ENCODE measurements at regions not wholly inside any gene's neighbourhood (a gene's known extent, or its start where the extent isn't known, plus 50 kb on each side); places are given as distances from the start of the nearest gene placed in this dataset.
A peak's percentile ranks its signal among the peaks of the same experiment; 100 is the strongest.

DNA sequence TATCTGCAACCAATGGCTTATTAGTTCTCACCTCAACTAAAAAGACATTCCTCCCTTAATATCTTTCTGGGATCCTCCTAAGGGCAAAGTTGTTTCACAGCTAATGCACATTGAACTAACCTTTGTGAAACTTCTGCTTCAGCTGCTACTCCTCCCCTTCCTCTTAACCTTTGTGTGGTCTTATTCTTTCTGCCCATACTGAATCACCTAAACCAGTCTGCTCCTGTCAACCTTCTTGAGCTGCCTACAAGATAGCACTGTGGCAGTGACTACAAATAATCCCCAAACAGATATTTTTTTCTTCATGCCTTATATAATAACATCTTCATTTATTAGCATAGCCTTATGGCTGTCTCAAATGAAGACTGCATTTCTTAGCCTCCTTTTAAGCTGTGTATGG lies 1077.4 kb upstream of the ATXN7L3B start:
- no peaks in the 10 kb centered on the region for H3K9me3 ChIP-seq (ENCODE audit: low read depth, low read length, poor library complexity, severe bottlenecking)
- CTCF ChIA-PET, result no interaction called here

DNA sequence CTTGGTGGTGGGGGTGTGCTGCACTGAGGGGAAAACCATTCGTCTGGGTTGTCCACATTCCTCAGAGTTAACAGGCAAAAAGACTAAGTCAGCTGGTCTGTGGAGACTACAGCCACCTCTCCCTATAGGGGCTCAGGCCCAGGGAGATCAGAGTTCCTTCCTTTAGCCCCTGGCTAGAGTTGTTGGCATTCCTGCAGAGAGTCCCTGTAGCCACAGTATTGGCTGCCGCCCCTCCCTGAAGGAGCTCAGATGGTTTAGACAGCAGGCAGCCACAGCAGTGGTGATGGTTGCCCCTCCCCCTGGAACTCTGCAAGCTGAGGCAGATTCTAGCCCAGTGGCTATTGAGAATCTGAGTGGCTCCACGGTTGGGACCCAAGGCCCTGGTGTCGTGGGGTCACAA lies 1072.5 kb upstream of the ATXN7L3B start:
- ChIA-PET CTCF (no interaction called here), POLR2A (ENCODE audit: low non-redundant PET) (no interaction called here)
- H3K4me1 ChIP-seq (ENCODE audit: insufficient read depth, low read length, poor library complexity, severe bottlenecking), result no peaks in the 10 kb centered on the region
- no peak for DNase-seq (ENCODE audit: low spot score)
- no peak overlapping the region for H3K27ac ChIP-seq (ENCODE audit: low read depth, low read length, poor library complexity, severe bottlenecking)
- no peaks in the 10 kb centered on the region for H3K9me3 ChIP-seq (ENCODE audit: low read depth, low read length, poor library complexity, severe bottlenecking)
- H3K4me3 ChIP-seq (ENCODE audit: low read depth, low read length, poor library complexity, severe bottlenecking), result no peak overlapping the region
- no TSS peak for BruUV-seq (replicated peaks)
- H3K27me3 ChIP-seq (replicated peaks; ENCODE audit: insufficient read depth, low read depth, low read length, poor library complexity), result no peaks in the 10 kb centered on the region
- TF ChIP-seq, protein P1, sequence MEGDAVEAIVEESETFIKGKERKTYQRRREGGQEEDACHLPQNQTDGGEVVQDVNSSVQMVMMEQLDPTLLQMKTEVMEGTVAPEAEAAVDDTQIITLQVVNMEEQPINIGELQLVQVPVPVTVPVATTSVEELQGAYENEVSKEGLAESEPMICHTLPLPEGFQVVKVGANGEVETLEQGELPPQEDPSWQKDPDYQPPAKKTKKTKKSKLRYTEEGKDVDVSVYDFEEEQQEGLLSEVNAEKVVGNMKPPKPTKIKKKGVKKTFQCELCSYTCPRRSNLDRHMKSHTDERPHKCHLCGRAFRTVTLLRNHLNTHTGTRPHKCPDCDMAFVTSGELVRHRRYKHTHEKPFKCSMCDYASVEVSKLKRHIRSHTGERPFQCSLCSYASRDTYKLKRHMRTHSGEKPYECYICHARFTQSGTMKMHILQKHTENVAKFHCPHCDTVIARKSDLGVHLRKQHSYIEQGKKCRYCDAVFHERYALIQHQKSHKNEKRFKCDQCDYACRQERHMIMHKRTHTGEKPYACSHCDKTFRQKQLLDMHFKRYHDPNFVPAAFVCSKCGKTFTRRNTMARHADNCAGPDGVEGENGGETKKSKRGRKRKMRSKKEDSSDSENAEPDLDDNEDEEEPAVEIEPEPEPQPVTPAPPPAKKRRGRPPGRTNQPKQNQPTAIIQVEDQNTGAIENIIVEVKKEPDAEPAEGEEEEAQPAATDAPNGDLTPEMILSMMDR (conservative IDR thresholded peaks at IDR 0.05; ENCODE audit: low read depth, low read length), result no peak
- TF ChIP-seq EZH2 (IDR thresholded peaks at IDR 0.05; ENCODE audit: borderline replicate concordance, low read depth, low read length, poor library complexity, severe bottlenecking), result no peak
- intact Hi-C loops (cut with micrococcal nuclease; ENCODE audit: unreplicated experiment), result no loop called here
- H3K36me3 ChIP-seq (ENCODE audit: insufficient read depth, low read length, poor library complexity, severe bottlenecking), result no peaks in the 10 kb centered on the region

More for the DNA sequence above, 1077.4 kb upstream of the ATXN7L3B start:
- no TSS peak for BruUV-seq (replicated peaks)
- no peak overlapping the region for H3K4me3 ChIP-seq (ENCODE audit: low read depth, low read length, poor library complexity, severe bottlenecking)
- POLR2A ChIA-PET (ENCODE audit: low non-redundant PET), result no interaction called here
- H3K27ac ChIP-seq (ENCODE audit: low read depth, low read length, poor library complexity, severe bottlenecking), result no peak overlapping the region
- TF ChIP-seq, protein P1 (conservative IDR thresholded peaks at IDR 0.05; ENCODE audit: low read depth, low read length), result no peak
- TF ChIP-seq EZH2 (IDR thresholded peaks at IDR 0.05; ENCODE audit: borderline replicate concordance, low read depth, low read length, poor library complexity, severe bottlenecking), result no peak
- no peaks in the 10 kb centered on the region for H3K27me3 ChIP-seq (replicated peaks; ENCODE audit: insufficient read depth, low read depth, low read length, poor library complexity)
- no peaks in the 10 kb centered on the region for H3K4me1 ChIP-seq (ENCODE audit: insufficient read depth, low read length, poor library complexity, severe bottlenecking)
- no peak for DNase-seq (ENCODE audit: low spot score)
- intact Hi-C loops (cut with micrococcal nuclease; ENCODE audit: unreplicated experiment), result no loop called here
- no peaks in the 10 kb centered on the region for H3K36me3 ChIP-seq (ENCODE audit: insufficient read depth, low read length, poor library complexity, severe bottlenecking)

DNA sequence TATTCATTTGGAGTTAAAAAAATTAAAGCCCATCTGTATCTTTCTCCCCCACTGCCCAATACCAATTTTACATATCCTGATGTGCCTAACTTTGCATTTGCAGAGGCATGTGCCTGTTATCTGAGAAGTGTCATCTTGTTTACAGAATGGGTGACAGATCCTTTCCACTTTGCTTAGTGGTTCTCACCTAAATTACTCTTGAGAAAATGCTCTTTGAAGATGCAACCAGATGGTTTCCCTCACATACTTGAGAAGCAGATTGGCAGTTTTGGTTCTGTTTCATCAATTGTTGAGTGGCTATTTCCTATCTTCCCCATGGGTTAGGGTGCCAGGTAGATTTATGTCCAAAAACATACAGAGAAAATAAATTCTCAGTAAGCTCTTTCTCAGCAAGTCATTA lies 1051.4 kb upstream of the ATXN7L3B start:
- Histone ChIP-seq H3K9me3 (ENCODE audit: low read depth, low read length, poor library complexity, severe bottlenecking) (no peaks in the 10 kb centered on the region), H3K27me3 (replicated peaks; ENCODE audit: insufficient read depth, low read depth, low read length, poor library complexity) (no peaks in the 10 kb centered on the region), H3K36me3 (ENCODE audit: insufficient read depth, low read length, poor library complexity, severe bottlenecking) (no peaks in the 10 kb centered on the region), H3K4me1 (ENCODE audit: insufficient read depth, low read length, poor library complexity, severe bottlenecking) (peaks cover 4% of the 10 kb centered on the region), H3K4me3 (ENCODE audit: low read depth, low read length, poor library complexity, severe bottlenecking) (no peak overlapping the region), H3K27ac (ENCODE audit: low read depth, low read length, poor library complexity, severe bottlenecking) (no peak overlapping the region)
- BruUV-seq (replicated peaks), result no TSS peak
- POLR2A ChIA-PET (ENCODE audit: low non-redundant PET), result no interaction called here
- peak; percentile 17 for DNase-seq (ENCODE audit: low spot score)
- TF ChIP-seq EZH2 (IDR thresholded peaks at IDR 0.05; ENCODE audit: borderline replicate concordance, low read depth, low read length, poor library complexity, severe bottlenecking), result no peak
- TF ChIP-seq, protein P1 (conservative IDR thresholded peaks at IDR 0.05; ENCODE audit: low read depth, low read length), result no peak
- intact Hi-C loops (cut with micrococcal nuclease; ENCODE audit: unreplicated experiment), result no loop called here
- CTCF ChIA-PET, result no interaction called here

Data from A673 (cell line).